Hepatocyte (in vitro differentiated cells): ENCODE measurements at regions not wholly inside any gene's neighbourhood (a gene's known extent, or its start where the extent isn't known, plus 50 kb on each side); places are given as distances from the start of the nearest gene placed in this dataset.

ENCODE experiments used
- CTCF ChIP-seq: fragments of 200-600 bp; sonication (generic); IDR thresholded peaks from 2 replicates; pipeline ENCODE4 v1.5.1; 2016; ENCODE audit warnings: antibody characterized with exemption, mild to moderate bottlenecking; ENCODE audit not compliant: poor library complexity
- EZH2 ChIP-seq: fragments of 200-600 bp; sonication (generic); IDR thresholded peaks from 2 replicates; pipeline ENCODE4 v1.6.1; 2016; ENCODE audit warnings: antibody characterized with exemption, mild to moderate bottlenecking, borderline replicate concordance
- EZH2phosphoT487 ChIP-seq: fragments of 200-600 bp; sonication (generic); IDR thresholded peaks from one replicate; pipeline ENCODE4 v1.6.1; 2018; ENCODE audit warnings: antibody characterized with exemption, mild to moderate bottlenecking, low read depth, moderate library complexity; ENCODE audit not compliant: unreplicated experiment, severe bottlenecking

- no peak for TF ChIP-seq CTCF
- no peak for TF ChIP-seq EZH2
- no peak for TF ChIP-seq EZH2phosphoT487
Measured at GRCh38 chr11:128156486-128156885, 430.9 kb downstream of the ETS1 start.
